H9 (cell line): ENCODE measurements at regions not wholly inside any gene's neighbourhood (a gene's known extent, or its start where the extent isn't known, plus 50 kb on each side); places are given as distances from the start of the nearest gene placed in this dataset.

Experiments used
- DNase-seq: peaks from one replicate; pipeline ENCODE4 v3.0.0-alpha.2; 2017
- H2AFZ ChIP-seq: one replicate; pipeline ENCODE4 v1.6.1; 2013; ENCODE audit warnings: mild to moderate bottlenecking, low read length, control low read depth, moderate library complexity
- H2AK5ac ChIP-seq: 2 replicates; pipeline ENCODE4 v1.6.1; 2013; ENCODE audit warnings: low read length, control low read depth, mixed read lengths; ENCODE audit not compliant: insufficient read length
- H2BK120ac ChIP-seq: one replicate; pipeline ENCODE4 v1.6.1; 2013; ENCODE audit warnings: low read depth, mild to moderate bottlenecking, low read length, control low read depth, inconsistent platforms; ENCODE audit not compliant: poor library complexity, severe bottlenecking
- H2BK12ac ChIP-seq: 2 replicates; pipeline ENCODE4 v1.6.1; 2013; ENCODE audit warnings: low read length, control low read depth, mixed read lengths, low read depth; ENCODE audit not compliant: insufficient read length
- H2BK15ac ChIP-seq: 2 replicates; pipeline ENCODE4 v1.6.1; 2013; ENCODE audit warnings: low read depth, low read length, control low read depth
- H2BK20ac ChIP-seq: one replicate; pipeline ENCODE4 v1.6.1; 2013; ENCODE audit warnings: low read depth, mild to moderate bottlenecking, low read length, control low read depth, inconsistent platforms; ENCODE audit not compliant: poor library complexity, severe bottlenecking
- H2BK5ac ChIP-seq: 2 replicates; pipeline ENCODE4 v1.6.1; 2013; ENCODE audit warnings: low read length, control low read depth, mixed read lengths; ENCODE audit not compliant: insufficient read length
- H3K14ac ChIP-seq: 2 replicates; pipeline ENCODE4 v1.6.1; 2013; ENCODE audit warnings: low read length, control low read depth; ENCODE audit not compliant: insufficient read depth
- H3K18ac ChIP-seq: 2 replicates; pipeline ENCODE4 v1.6.1; 2013; ENCODE audit warnings: low read depth, mild to moderate bottlenecking, mixed read lengths, low read length, control low read depth; ENCODE audit not compliant: insufficient read length
- H3K23ac ChIP-seq: 2 replicates; pipeline ENCODE4 v1.6.1; 2013; ENCODE audit warnings: low read length, control low read depth, mixed read lengths, low read depth; ENCODE audit not compliant: insufficient read length
- H3K23me2 ChIP-seq: 2 replicates; pipeline ENCODE4 v1.6.1; 2013; ENCODE audit warnings: low read depth, mild to moderate bottlenecking, mixed read lengths, low read length, control low read depth; ENCODE audit not compliant: insufficient read length, poor library complexity, severe bottlenecking
- H3K27ac ChIP-seq: 2 replicates; pipeline ENCODE4 v1.5.1; 2013; ENCODE audit warnings: low read length, control low read depth, mixed read lengths, low read depth; ENCODE audit not compliant: insufficient read length
- H3K27me3 ChIP-seq: 2 replicates; pipeline ENCODE4 v1.6.1; 2013; ENCODE audit warnings: low read length, control low read depth, inconsistent platforms; ENCODE audit not compliant: insufficient read depth
- H3K4ac ChIP-seq: 2 replicates; pipeline ENCODE4 v1.6.1; 2013; ENCODE audit warnings: low read depth, mild to moderate bottlenecking, control low read depth, inconsistent platforms, low read length, moderate library complexity
- H3K4me1 ChIP-seq: 2 replicates; pipeline ENCODE4 v1.6.1; 2013; ENCODE audit warnings: low read length, control low read depth, inconsistent platforms; ENCODE audit not compliant: insufficient read depth
- H3K4me2 ChIP-seq: 2 replicates; pipeline ENCODE4 v1.6.1; 2013; ENCODE audit warnings: low read length, control low read depth, mixed read lengths; ENCODE audit not compliant: insufficient read length, insufficient read depth
- H3K56ac ChIP-seq: 2 replicates; pipeline ENCODE4 v1.6.1; 2013; ENCODE audit warnings: low read depth, mild to moderate bottlenecking, mixed read lengths, low read length, control low read depth; ENCODE audit not compliant: insufficient read length
- H3K79me1 ChIP-seq: 2 replicates; pipeline ENCODE4 v1.6.1; 2013; ENCODE audit warnings: low read depth, mild to moderate bottlenecking, moderate library complexity, low read length, control low read depth, inconsistent platforms; ENCODE audit not compliant: insufficient read depth, poor library complexity, severe bottlenecking
- H3K79me2 ChIP-seq: 2 replicates; pipeline ENCODE4 v1.6.1; 2013; ENCODE audit warnings: low read length, control low read depth, inconsistent platforms; ENCODE audit not compliant: insufficient read depth
- H3K9ac ChIP-seq: 2 replicates; pipeline ENCODE4 v1.6.1; 2013; ENCODE audit warnings: low read length, control low read depth, mixed read lengths; ENCODE audit not compliant: insufficient read length; ENCODE audit errors: extremely low read depth
- H3K9me3 ChIP-seq: one replicate; pipeline ENCODE4 v1.6.1; 2013; ENCODE audit warnings: low read depth, low read length, inconsistent platforms; ENCODE audit not compliant: control insufficient read depth
- H3T11ph ChIP-seq: one replicate; pipeline ENCODE4 v1.6.1; 2013; ENCODE audit warnings: mild to moderate bottlenecking, low read length, control low read depth, inconsistent platforms
- H4K20me1 ChIP-seq: one replicate; pipeline ENCODE4 v1.6.1; 2013; ENCODE audit not compliant: control insufficient read depth, insufficient read length, insufficient read depth
- H4K5ac ChIP-seq: 2 replicates; pipeline ENCODE4 v1.6.1; 2013; ENCODE audit warnings: low read depth, mild to moderate bottlenecking, mixed read lengths, low read length, control low read depth; ENCODE audit not compliant: insufficient read length
- H4K8ac ChIP-seq: replicated peaks from 2 replicates; pipeline ENCODE4 v1.6.1; 2013; ENCODE audit warnings: low read length, control low read depth, mixed read lengths, low read depth; ENCODE audit not compliant: insufficient read length
- H4K91ac ChIP-seq: 2 replicates; pipeline ENCODE4 v1.6.1; 2013; ENCODE audit warnings: low read depth, mild to moderate bottlenecking, moderate library complexity, mixed read lengths, low read length, control low read depth; ENCODE audit not compliant: insufficient read length
- H3K27ac Mint-ChIP-seq, 3 experiments: 2 replicates in 2 of 3; 3 replicates in 1 of 3; pipeline ENCODE4 v1.8.0; 2020 to 2021; ENCODE audit warnings: mixed read lengths in 3 of 3, mild to moderate bottlenecking in 1 of 3, moderate library complexity in 1 of 3
- H3K27me3 Mint-ChIP-seq: 2 replicates; pipeline ENCODE4 v1.8.0; 2021; ENCODE audit warnings: low read depth, mild to moderate bottlenecking, moderate library complexity, mixed read lengths
- H3K36me3 Mint-ChIP-seq, 3 experiments: 2 replicates in 2 of 3; 3 replicates in 1 of 3; pipeline ENCODE4 v1.8.0; 2020 to 2021; ENCODE audit warnings: low read depth in 3 of 3, mixed read lengths in 3 of 3; ENCODE audit not compliant: insufficient read depth in 1 of 3
- H3K4me1 Mint-ChIP-seq, 2 experiments: 2 replicates each; pipeline ENCODE4 v1.8.0; 2020; ENCODE audit warnings: mixed read lengths in 2 of 2
- H3K4me3 Mint-ChIP-seq, 2 experiments: 2 replicates in 1 of 2; 3 replicates in 1 of 2; pipeline ENCODE4 v1.8.0; 2020 to 2021; ENCODE audit warnings: mild to moderate bottlenecking in 2 of 2, mixed read lengths in 2 of 2, moderate library complexity in 1 of 2
- H3K9me3 Mint-ChIP-seq, 2 experiments: 2 replicates in 1 of 2; 3 replicates in 1 of 2; pipeline ENCODE4 v1.8.0; 2020; ENCODE audit warnings: mild to moderate bottlenecking in 2 of 2, mixed read lengths in 2 of 2, moderate library complexity in 1 of 2
- WGBS: extraction: QIAGEN DNeasy Blood & Tissue Kit; methylation state at CpG from one replicate; pipeline ENCODE4 v1.1.7; 2013; ENCODE audit warnings: missing lambda C conversion rate, low lambda C conversion rate, mixed read lengths; ENCODE audit not compliant: insufficient read length; ENCODE audit errors: extremely low coverage; 5-methylcytosine and 5-hydroxymethylcytosine counted together
- TF ChIP-seq, protein P1 (sequence below): fragments of 200-600 bp; sonication (generic); conservative IDR thresholded peaks from 3 replicates; pipeline ENCODE4 v1.8.0; 2021; ENCODE audit warnings: antibody characterized with exemption, mild to moderate bottlenecking

GRCh38 chr2:126753501-126754212, 97.7 kb downstream of the GYPC start:
- Histone ChIP-seq H3K4me2 (no peak overlapping the region), H3K18ac (peak overlapping the region; percentile 26), H2BK12ac (no peak overlapping the region), H3K23me2 (no peaks in the 10 kb centered on the region), H4K8ac (no peak overlapping the region), H3K9me3 (no peaks in the 10 kb centered on the region), H2BK15ac (no peak overlapping the region), H2BK5ac (no peak overlapping the region), H2BK120ac (no peak overlapping the region), H3K14ac (peak overlapping the region; percentile 68), H3K79me1 (no peaks in the 10 kb centered on the region), H2BK20ac (no peak overlapping the region), H3K56ac (no peak overlapping the region), H3K27me3 (no peaks in the 10 kb centered on the region), H3K27ac (no peak overlapping the region), H3K79me2 (no peaks in the 10 kb centered on the region), H3K9ac (no peak overlapping the region), H3K4ac (no peak overlapping the region), H3K23ac (no peak overlapping the region), H4K5ac (no peak overlapping the region), H3K4me1 (peaks cover 2% of the 10 kb centered on the region; the same call in 1 of the 2 replicates), H4K91ac (no peak overlapping the region), H2AFZ (no peak overlapping the region), H3T11ph (no peak overlapping the region), H2AK5ac (no peak overlapping the region), H4K20me1 (no peaks in the 10 kb centered on the region)
- Mint-ChIP-seq H3K27ac (peak overlapping the region in 1 of 3 experiments; percentile 77; a peak in 1 of 7 replicates), H3K4me3 (no peak overlapping the region), H3K27me3 (no peaks in the 10 kb centered on the region), H3K9me3 (no peaks in the 10 kb centered on the region; a peak in 1 of 5 replicates), H3K4me1 (peaks cover 14 to 17% of the 10 kb centered on the region in 2 experiments), H3K36me3 (no peaks in the 10 kb centered on the region; a peak in 1 of 7 replicates)
- TF ChIP-seq, protein P1, sequence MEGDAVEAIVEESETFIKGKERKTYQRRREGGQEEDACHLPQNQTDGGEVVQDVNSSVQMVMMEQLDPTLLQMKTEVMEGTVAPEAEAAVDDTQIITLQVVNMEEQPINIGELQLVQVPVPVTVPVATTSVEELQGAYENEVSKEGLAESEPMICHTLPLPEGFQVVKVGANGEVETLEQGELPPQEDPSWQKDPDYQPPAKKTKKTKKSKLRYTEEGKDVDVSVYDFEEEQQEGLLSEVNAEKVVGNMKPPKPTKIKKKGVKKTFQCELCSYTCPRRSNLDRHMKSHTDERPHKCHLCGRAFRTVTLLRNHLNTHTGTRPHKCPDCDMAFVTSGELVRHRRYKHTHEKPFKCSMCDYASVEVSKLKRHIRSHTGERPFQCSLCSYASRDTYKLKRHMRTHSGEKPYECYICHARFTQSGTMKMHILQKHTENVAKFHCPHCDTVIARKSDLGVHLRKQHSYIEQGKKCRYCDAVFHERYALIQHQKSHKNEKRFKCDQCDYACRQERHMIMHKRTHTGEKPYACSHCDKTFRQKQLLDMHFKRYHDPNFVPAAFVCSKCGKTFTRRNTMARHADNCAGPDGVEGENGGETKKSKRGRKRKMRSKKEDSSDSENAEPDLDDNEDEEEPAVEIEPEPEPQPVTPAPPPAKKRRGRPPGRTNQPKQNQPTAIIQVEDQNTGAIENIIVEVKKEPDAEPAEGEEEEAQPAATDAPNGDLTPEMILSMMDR: no peak
- WGBS: no CpG with 5 or more reads among the region's 11 CpGs
- no peak for DNase-seq
